ENCODE measurements at regions not wholly inside any gene's neighbourhood (a gene's known extent, or its start where the extent isn't known, plus 50 kb on each side); places are given as distances from the start of the nearest gene placed in this dataset.

DNA sequence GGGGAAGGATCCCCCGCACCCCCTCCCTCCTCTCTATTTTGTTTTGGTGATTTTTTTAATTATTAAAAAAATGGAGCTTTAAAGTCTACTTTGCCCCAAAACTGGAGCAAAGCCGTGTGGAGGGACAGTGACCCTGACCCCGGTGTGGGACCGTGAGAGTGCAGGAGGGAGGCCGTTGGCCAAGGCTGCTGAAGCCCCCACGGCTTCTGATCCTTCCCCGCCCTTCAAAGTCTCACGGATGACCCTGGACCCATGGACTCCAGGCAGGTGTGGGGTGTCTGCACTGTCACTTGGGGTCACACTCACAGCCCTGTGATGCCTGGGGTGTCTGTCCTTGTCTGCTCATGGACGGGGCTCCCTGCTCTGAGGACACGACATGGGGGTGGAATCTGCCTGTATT is 133.3 kb downstream of the CPZ start:
- no peak overlapping the region for H3K4me3 ChIP-seq (ENCODE audit: low read length)
- no peak for DNase-seq (ENCODE audit: low read depth)
- TF ChIP-seq, protein P1, sequence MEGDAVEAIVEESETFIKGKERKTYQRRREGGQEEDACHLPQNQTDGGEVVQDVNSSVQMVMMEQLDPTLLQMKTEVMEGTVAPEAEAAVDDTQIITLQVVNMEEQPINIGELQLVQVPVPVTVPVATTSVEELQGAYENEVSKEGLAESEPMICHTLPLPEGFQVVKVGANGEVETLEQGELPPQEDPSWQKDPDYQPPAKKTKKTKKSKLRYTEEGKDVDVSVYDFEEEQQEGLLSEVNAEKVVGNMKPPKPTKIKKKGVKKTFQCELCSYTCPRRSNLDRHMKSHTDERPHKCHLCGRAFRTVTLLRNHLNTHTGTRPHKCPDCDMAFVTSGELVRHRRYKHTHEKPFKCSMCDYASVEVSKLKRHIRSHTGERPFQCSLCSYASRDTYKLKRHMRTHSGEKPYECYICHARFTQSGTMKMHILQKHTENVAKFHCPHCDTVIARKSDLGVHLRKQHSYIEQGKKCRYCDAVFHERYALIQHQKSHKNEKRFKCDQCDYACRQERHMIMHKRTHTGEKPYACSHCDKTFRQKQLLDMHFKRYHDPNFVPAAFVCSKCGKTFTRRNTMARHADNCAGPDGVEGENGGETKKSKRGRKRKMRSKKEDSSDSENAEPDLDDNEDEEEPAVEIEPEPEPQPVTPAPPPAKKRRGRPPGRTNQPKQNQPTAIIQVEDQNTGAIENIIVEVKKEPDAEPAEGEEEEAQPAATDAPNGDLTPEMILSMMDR (conservative IDR thresholded peaks at IDR 0.05; ENCODE audit: low read depth, low read length) = no peak

DNA sequence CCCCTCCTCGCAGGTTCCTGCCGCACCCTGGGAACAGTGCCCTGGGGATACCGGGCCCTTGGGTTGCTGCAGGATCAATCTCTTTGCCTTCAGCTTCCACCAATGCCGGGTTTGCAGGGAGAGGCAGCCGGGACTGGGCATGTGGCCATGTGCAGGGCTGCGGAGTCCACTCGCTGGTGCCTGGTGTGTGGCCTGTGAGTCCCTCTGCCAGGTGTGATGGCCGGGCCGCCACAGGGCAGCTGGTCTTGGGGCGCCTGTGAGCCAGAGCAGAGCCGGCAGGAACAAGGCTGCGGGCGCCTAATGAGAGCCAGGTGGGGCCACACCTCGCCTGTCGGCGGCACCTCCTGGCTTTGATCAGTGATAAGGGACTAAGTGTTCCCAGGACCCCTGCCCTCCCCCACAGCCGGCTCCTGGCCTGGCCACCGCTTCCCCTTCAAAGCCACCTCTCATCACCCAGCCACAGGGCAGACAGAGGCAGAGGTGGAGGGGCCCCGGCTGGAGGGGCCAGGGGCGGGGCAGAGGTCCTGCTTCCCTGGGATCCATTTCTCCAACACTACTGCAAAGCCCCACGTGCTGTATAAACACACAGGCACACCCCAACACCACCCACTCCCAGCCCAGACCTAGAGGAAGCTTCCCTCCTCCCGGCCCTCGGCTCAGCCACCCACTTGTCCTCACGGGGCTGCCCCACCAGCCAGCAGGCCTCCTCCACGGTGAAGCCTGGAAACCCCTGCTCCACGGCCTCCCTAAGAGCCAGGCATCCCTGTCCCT is 132.7 kb downstream of the CPZ start:
- DNase-seq (ENCODE audit: low read depth) = no peak
- TF ChIP-seq, protein P1 (conservative IDR thresholded peaks at IDR 0.05; ENCODE audit: low read depth, low read length) = no peak
- H3K4me3 ChIP-seq (ENCODE audit: low read length) = no peak overlapping the region

DNA sequence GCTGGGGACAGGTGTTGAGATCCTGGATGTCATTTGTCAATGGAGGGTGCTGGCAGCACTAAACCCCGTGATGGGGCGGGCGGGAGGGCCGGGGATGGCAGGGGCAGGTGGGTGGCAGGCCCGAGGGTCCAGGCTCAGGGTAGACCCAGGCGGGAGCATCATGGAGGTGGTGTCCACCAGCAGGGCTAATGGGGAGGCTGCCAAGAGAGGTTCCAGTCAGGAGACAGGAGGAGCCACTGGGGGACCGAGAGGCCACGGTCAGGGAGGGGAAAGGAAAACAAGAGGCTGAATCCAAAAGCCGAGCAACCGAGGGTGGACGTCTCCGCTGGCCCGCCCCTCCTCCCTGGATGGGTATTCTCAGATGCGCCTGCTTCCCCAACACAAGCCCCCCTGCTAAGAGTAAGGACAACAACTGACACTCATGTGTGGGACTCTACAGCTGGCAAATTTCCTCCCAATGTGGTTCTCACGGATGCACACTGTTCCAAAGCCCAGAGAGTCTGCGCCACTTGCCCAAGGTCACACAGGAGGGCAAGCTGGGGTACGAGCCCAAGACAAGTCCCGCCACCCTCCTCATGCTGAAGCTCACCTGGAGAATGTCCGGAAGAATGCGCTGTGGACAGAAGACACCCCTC is 132.0 kb downstream of the CPZ start:
- DNase-seq (ENCODE audit: low read depth) = no peak
- TF ChIP-seq, protein P1 (conservative IDR thresholded peaks at IDR 0.05; ENCODE audit: low read depth, low read length) = no peak
- H3K4me3 ChIP-seq (ENCODE audit: low read length) = no peak overlapping the region

DNA sequence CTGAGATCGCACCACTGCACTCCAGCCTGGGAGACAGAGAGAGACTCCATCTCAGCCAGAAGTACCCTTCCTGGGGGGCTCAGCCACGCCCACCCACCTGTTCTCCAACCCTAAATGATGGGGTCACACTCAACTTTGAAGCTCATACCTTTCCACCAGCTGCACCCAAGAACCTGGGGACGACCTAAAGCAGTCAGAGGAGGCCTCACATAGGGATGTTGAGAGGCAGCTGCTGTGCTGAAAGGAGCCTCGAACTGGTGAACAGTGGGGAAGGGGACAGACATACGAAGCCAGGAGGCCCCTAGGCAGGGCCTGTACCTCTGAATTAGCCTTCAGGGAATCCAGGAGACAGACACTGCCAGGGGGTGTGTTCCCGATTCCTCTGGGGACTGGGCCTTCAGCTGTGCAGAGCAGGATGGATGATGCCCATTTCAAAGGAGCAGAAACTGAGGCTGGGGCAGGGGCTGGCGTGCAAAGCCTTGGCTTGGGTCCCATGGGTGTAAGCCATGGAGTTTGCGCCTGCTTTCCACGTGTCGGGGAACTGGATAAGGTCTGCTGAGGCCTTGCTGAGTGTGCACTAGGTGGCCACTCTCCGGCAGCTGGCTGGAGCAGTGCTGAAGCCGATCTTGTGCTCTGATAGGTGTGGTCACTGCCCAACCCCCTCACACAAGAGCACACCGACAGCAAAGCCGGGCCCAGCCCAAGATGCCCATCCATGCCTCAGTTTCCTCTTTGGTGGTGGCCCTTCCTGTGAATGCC is 130.8 kb downstream of the CPZ start:
- no peak overlapping the region for H3K4me3 ChIP-seq (ENCODE audit: low read length)
- TF ChIP-seq, protein P1 (conservative IDR thresholded peaks at IDR 0.05; ENCODE audit: low read depth, low read length) = no peak
- DNase-seq (ENCODE audit: low read depth) = no peak

DNA sequence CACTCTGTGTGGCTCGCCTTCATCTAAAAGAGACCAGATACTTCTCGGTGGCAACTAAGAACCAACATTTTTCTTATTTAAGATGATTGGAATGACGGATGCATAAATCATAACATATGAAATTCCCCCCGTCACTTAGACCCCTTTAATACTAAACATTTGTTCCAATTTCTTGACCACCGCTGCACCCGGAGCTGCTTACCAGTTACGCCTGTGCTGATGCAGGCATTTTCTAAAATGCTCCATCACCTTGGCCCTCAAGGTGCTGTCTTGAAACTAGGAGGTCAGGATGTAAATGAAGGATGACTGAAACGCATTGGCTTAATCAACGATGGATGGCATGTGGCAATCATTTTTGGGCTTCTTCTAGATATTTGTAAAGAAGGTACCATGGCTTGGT is 130.0 kb downstream of the CPZ start:
- DNase-seq (ENCODE audit: low read depth) = no peak
- H3K4me3 ChIP-seq (ENCODE audit: low read length) = no peak overlapping the region
- TF ChIP-seq, protein P1 (conservative IDR thresholded peaks at IDR 0.05; ENCODE audit: low read depth, low read length) = no peak

DNA sequence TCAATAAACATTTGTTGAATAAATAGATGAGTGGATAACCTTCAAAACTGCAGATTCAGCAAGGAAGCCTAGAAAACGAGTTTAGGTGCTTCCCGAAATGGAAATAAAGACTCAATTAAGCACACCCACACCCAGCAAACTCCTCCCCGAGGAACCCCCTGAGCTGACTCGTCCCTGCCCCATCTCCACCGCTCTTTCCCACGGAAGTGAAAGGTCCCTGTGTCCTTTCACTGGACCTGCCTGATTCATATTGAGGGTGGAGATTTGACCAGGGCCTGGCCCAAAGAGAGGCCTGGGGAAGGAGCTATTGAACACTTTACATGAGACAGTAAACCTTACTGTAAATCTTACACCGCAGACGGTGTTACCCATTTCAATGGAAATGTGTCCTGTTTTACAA is 129.1 kb downstream of the CPZ start:
- H3K4me3 ChIP-seq (ENCODE audit: low read length) = no peak overlapping the region
- TF ChIP-seq, protein P1 (conservative IDR thresholded peaks at IDR 0.05; ENCODE audit: low read depth, low read length) = no peak
- DNase-seq (ENCODE audit: low read depth) = no peak

Data from retinal pigment epithelial cell (primary cell).